ENCODE measurements at regions not wholly inside any gene's neighbourhood (a gene's known extent, or its start where the extent isn't known, plus 50 kb on each side); places are given as distances from the start of the nearest gene placed in this dataset.

GRCh38 chrX:145178268-145178667 lies 69.0 kb upstream of the SPANXN1 start:
- Histone ChIP-seq H3K4me1 (no peaks in the 10 kb centered on the region), H3K27ac (no peak overlapping the region), H3K4me3 (no peak overlapping the region), H3K36me3 (ENCODE audit: low read depth, missing control alignments) (no peaks in the 10 kb centered on the region), H3K27me3 (no peaks in the 10 kb centered on the region), H3K9me3 (no peaks in the 10 kb centered on the region)
- peak in 1 of 3 experiments; percentile 33 for TF ChIP-seq CTCF (IDR thresholded peaks at IDR 0.05)
- TF ChIP-seq POLR2A (IDR thresholded peaks at IDR 0.05): no peak
- DNase-seq: no peak
- intact Hi-C loops (cut with DNase I; ENCODE audit: low total_unique reads): no loop called here

- intact Hi-C loops (cut with DNase I; ENCODE audit: low total_unique reads): no loop called here
- WGBS, 2 donors: 66 to 73% methylated on average over 3 of the region's 3 CpGs
- TF ChIP-seq CTCF (IDR thresholded peaks at IDR 0.05) (peak in 1 of 3 experiments; percentile 31), POLR2A (IDR thresholded peaks at IDR 0.05) (no peak)
- Histone ChIP-seq H3K27ac (no peak overlapping the region), H3K27me3 (no peaks in the 10 kb centered on the region), H3K36me3 (ENCODE audit: low read depth, missing control alignments) (no peaks in the 10 kb centered on the region), H3K4me3 (no peak overlapping the region), H3K4me1 (no peaks in the 10 kb centered on the region), H3K9me3 (no peaks in the 10 kb centered on the region)
- DNase-seq: no peak
These were observed 56.4 kb upstream of the SPANXN1 start for GRCh38 chrX:145190801-145191389.

Data from testis (tissue), 2 donors.